Liver (tissue), 2 donors: ENCODE measurements at regions not wholly inside any gene's neighbourhood (a gene's known extent, or its start where the extent isn't known, plus 50 kb on each side); places are given as distances from the start of the nearest gene placed in this dataset.

ENCODE experiments used
- EGR1 ChIP-seq, 2 donors: IDR thresholded peaks; 2 replicates each; pipeline ENCODE4 v1.6.1; 2016 to 2018; ENCODE audit warnings: antibody characterized with exemption in 2 of 2, low read depth in 2 of 2
- RAD21 ChIP-seq, 2 donors: IDR thresholded peaks; 2 replicates each; pipeline ENCODE4 v1.6.1; 2016; ENCODE audit warnings: antibody characterized with exemption in 2 of 2, mild to moderate bottlenecking in 2 of 2
- donor health status: healthy.

- TF ChIP-seq EGR1 (IDR thresholded peaks at IDR 0.05; ENCODE audit: low read depth in 2 of 2) (no peak), RAD21 (IDR thresholded peaks at IDR 0.05) (no peak)
These were observed 198.2 kb downstream of the EFNB2 start for GRCh38 chr13:106337096-106337850.
